PFSK-1 (cell line): ENCODE measurements at regions not wholly inside any gene's neighbourhood (a gene's known extent, or its start where the extent isn't known, plus 50 kb on each side); places are given as distances from the start of the nearest gene placed in this dataset.

ENCODE experiments used
- FOXP2 ChIP-seq: optimal IDR thresholded peaks from 2 replicates; pipeline ENCODE3; 2011; ENCODE audit warnings: borderline replicate concordance, control low read depth, inconsistent platforms; ENCODE audit not compliant: insufficient read depth; ENCODE audit errors: extremely low read length, extremely low read depth
- POLR2AphosphoS5 ChIP-seq: IDR thresholded peaks from 2 replicates; pipeline ENCODE4 v1.6.1; 2012; ENCODE audit warnings: low read depth, mild to moderate bottlenecking, control low read depth, low read length, moderate library complexity
- SIN3A ChIP-seq: IDR thresholded peaks from 2 replicates; pipeline ENCODE4 v1.6.1; 2012; ENCODE audit warnings: mild to moderate bottlenecking, low read length, moderate library complexity, borderline replicate concordance; ENCODE audit not compliant: insufficient read depth
- TAF1 ChIP-seq: IDR thresholded peaks from 2 replicates; pipeline ENCODE4 v1.6.1; 2012; ENCODE audit warnings: low read length, control low read depth, borderline replicate concordance; ENCODE audit not compliant: insufficient read depth
- TF ChIP-seq, protein P1 (sequence below), 2 experiments: IDR thresholded peaks; 2 replicates each; pipeline versions ENCODE4 v1.6.1 to v1.8.0; 2011 to 2012; ENCODE audit warnings: low read depth in 2 of 2, low read length in 2 of 2, control low read depth in 1 of 2, inconsistent platforms in 1 of 2, mild to moderate bottlenecking in 1 of 2, moderate library complexity in 1 of 2; ENCODE audit not compliant: insufficient read depth in 1 of 2

DNA sequence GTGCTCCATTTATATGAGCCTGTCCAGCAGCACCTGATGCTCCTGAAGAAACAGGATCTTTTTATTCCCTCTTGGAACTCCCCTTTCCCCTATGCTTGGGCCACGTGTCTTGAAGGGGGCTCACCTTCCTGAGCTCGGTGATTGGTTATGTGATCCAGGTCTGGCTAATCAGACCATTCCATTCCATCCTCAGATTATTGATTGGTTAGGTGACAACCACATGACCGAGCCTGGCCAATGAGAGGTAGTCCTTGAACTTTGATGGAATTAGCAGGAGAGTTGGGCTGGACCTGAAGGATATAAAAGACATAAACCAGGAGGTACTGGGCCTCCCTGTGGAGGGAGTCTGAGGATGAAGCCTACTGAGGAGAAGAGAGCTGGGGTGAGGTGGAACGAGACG, 216.6 kb upstream of the LHX5 start:
- TF ChIP-seq TAF1 = no peak

DNA sequence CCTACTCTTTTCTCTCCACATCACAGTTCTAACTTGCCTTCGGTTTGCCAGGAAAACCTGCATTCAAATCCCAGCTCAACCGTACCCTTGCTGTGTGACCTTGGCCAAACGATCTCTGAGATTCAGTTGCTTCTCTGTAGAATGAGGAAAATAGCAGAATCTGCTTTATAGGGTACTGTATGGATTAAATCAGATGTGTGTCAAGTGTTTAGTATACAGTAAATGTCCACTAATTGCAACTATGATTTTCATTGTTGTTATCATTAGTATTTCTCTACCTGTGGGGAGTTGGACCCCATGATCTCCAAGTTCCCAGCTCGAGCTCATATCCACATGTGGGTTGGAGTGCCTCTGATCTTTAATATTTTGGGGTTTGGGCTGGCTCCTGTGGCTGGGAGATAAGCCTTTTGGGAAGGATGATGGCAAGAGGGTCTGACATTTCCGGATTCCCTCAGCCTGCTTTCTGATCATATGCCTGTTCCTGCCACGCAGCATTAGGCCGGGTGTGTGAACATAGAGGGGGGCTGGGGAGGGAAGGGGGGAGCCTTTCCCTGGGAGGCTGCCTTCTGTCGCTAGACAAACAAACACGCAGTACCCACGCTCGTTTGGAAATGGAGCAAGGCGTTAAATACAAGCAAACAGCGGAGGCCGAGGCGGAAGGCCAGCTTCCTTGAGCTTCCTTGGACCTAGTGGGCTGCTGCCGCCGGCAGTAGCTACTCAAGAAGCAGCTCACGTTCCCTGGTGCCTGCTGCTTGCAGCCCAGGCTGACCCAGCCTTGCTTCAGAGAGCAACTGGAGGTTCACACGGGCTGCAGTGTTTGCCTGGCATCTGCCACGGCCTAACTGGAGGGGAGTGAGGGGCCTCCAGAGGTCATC, 213.5 kb upstream of the LHX5 start:
- TF ChIP-seq FOXP2 (no peak), TAF1 (no peak), SIN3A (no peak), POLR2AphosphoS5 (no peak)
- TF ChIP-seq, protein P1, sequence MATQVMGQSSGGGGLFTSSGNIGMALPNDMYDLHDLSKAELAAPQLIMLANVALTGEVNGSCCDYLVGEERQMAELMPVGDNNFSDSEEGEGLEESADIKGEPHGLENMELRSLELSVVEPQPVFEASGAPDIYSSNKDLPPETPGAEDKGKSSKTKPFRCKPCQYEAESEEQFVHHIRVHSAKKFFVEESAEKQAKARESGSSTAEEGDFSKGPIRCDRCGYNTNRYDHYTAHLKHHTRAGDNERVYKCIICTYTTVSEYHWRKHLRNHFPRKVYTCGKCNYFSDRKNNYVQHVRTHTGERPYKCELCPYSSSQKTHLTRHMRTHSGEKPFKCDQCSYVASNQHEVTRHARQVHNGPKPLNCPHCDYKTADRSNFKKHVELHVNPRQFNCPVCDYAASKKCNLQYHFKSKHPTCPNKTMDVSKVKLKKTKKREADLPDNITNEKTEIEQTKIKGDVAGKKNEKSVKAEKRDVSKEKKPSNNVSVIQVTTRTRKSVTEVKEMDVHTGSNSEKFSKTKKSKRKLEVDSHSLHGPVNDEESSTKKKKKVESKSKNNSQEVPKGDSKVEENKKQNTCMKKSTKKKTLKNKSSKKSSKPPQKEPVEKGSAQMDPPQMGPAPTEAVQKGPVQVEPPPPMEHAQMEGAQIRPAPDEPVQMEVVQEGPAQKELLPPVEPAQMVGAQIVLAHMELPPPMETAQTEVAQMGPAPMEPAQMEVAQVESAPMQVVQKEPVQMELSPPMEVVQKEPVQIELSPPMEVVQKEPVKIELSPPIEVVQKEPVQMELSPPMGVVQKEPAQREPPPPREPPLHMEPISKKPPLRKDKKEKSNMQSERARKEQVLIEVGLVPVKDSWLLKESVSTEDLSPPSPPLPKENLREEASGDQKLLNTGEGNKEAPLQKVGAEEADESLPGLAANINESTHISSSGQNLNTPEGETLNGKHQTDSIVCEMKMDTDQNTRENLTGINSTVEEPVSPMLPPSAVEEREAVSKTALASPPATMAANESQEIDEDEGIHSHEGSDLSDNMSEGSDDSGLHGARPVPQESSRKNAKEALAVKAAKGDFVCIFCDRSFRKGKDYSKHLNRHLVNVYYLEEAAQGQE (IDR thresholded peaks at IDR 0.05; ENCODE audit: insufficient read depth in 1 of 2, low read depth in 2 of 2, low read length in 2 of 2) = no peak

DNA sequence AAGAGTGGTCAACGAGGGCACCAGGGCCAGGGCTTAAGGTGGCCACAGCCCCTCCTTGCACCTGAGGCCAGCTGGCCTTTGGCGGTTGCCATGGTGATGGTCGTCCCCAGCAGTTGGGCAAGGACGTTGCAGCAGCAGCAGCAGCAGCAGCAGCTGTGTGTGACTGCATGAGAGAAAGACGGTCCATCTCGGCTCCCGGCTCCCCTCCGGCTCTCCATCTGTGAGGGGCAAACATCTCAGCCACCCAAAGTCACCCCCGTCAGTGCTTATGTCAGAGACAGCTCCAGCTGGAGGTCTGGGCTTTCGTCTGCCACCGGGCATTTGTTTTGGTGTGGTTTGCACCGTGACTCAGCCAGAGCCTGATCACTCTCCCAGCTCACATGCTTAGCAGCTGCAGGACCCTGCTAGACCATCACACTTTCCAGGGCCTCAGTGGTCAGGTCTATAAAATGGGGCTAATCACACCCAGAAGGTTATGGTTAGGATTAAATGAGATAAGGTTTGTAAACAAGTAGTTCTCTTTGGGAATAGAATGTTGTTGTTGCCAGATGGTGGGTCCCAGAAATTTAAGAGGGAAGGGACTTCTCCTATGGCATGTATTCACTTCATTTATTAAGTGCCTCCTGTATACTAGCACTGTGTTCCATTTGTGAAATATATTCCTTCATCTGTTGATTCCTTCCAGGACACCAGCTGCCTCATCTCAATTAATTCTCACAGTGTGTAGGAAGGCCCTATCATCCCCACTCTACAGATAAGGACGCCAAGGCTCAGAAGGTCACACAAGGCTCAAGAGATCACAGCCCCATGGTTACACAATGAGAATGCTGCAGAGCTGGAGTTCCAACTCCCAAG, 212.6 kb upstream of the LHX5 start:
- TF ChIP-seq POLR2AphosphoS5 = no peak
- TF ChIP-seq FOXP2 = no peak
- no peak for TF ChIP-seq TAF1
- TF ChIP-seq, protein P1 (IDR thresholded peaks at IDR 0.05; ENCODE audit: insufficient read depth in 1 of 2, low read depth in 2 of 2, low read length in 2 of 2) = no peak
- TF ChIP-seq SIN3A = no peak

DNA sequence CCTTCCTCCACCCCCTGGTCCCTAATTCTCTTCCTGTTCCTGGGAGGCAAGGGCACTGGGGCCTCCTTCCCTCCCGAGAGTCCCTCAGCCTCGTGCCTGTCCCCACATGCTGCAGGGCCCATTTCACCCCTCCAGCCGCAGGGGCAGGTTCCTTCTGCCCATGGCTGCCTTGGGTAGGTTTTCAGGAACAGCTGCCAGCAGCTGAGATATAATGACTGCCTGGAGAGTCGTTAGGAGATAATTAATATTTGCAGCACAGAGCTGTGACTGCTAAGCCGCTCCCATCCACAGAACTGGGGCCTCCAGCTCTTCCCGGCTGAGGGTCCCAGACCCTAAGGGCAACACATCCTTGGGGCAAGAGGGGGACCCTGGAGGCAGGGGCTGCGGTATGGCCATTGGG, 211.9 kb upstream of the LHX5 start:
- TF ChIP-seq TAF1 (no peak), POLR2AphosphoS5 (no peak), SIN3A (no peak), FOXP2 (no peak)
- TF ChIP-seq, protein P1 (IDR thresholded peaks at IDR 0.05; ENCODE audit: insufficient read depth in 1 of 2, low read depth in 2 of 2, low read length in 2 of 2) = no peak

DNA sequence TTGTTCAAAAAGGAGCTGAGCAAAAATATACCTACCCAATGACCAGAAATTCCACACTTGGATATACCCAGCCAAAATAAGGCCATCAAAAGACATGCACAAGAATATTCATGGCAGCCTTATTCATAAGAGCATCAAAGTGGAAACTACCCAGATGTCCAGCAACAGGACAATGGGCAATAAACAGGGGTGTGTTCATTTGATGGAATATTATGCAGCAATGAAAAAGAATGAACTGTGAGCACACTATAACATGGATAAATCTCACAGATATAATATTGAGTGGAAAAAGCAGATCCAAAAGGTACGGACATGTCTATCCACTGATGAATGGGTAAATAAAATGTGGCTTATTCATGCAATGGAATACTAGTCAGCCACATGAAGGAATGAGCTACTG, 209.2 kb upstream of the LHX5 start:
- TF ChIP-seq FOXP2 (no peak), POLR2AphosphoS5 (no peak), TAF1 (no peak), SIN3A (no peak)
- TF ChIP-seq, protein P1 (IDR thresholded peaks at IDR 0.05; ENCODE audit: insufficient read depth in 1 of 2, low read depth in 2 of 2, low read length in 2 of 2) = no peak
